ENCODE measurements at regions not wholly inside any gene's neighbourhood (a gene's known extent, or its start where the extent isn't known, plus 50 kb on each side); places are given as distances from the start of the nearest gene placed in this dataset.
A peak's percentile ranks its signal among the peaks of the same experiment; 100 is the strongest.

DNA sequence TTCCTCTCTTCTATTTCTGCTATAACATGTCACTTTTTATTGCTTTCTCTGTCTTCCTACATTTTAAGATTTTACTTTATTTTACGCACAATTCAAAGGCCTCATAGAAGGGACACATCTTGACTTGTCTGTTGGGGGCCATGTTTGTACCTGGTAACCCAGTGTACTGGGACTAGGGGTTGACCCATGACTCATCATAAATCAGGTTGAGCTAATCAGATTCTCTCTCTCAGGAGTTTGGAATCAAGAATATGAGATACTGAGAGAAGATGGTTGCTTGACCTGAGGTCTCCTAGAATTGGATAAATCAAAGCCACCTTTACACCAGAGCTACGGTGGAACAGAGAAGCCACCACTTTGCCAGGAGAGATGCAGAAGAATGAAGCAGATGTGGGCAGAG, 153.0 kb downstream of the UXS1 start:
- no peak for ATAC-seq (replicated peaks)
- no peaks in the 10 kb centered on the region for H3K9me3 Mint-ChIP-seq
- no peak overlapping the region for H3K4me3 Mint-ChIP-seq
- H3K27me3 Mint-ChIP-seq = peaks cover 0 to 7% of the 10 kb centered on the region in 2 donors
- DNase-seq = no peak
- peaks cover 0 to 2% of the 10 kb centered on the region in 2 donors for H3K4me1 Mint-ChIP-seq
- H3K27ac Mint-ChIP-seq = no peak overlapping the region
- H3K36me3 Mint-ChIP-seq = no peaks in the 10 kb centered on the region

DNA sequence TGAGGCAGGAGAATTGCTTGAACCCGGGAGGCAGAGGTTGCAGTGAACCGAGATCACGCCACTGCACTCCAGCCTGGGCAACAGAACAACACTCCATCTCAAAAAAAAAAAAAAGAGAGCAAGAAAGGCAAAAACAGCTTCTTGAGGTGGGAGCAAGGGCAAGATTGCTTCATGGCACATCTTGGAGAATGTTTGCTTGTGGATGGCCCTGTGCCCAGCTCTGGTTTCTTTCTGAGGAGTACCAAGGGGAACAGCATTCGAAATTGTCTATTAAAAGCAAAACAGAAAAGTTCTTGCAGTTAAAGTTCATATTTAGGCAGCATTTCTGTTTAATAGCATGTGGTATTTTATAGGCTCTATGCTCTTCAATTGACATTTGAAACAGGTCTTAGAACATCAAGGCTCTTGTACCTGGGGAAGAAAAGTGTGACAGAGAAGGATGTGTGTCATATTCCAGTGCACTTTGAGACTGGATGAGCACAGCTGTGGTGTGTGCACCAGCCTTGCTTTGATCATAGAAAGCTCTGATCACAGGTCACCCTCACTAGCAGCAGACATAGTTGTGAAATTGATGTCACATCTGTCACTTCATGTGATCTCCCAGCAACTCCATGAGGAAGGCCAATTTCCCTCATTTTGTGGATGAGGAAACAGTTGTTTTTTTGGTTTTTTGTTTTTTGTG, 154.3 kb downstream of the UXS1 start:
- Mint-ChIP-seq H3K36me3 (no peaks in the 10 kb centered on the region), H3K4me3 (no peak overlapping the region), H3K27ac (no peak overlapping the region), H3K9me3 (no peaks in the 10 kb centered on the region), H3K4me1 (peaks cover 0 to 2% of the 10 kb centered on the region in 2 donors), H3K27me3 (peaks cover 0 to 7% of the 10 kb centered on the region in 2 donors)
- ATAC-seq (replicated peaks) (no peak), DNase-seq (no peak)

GRCh38 chr2:106038601-106039375, 155.3 kb downstream of the UXS1 start:
- Mint-ChIP-seq H3K4me3 (no peak overlapping the region), H3K4me1 (peaks cover 0 to 2% of the 10 kb centered on the region in 2 donors), H3K27ac (no peak overlapping the region)

DNA sequence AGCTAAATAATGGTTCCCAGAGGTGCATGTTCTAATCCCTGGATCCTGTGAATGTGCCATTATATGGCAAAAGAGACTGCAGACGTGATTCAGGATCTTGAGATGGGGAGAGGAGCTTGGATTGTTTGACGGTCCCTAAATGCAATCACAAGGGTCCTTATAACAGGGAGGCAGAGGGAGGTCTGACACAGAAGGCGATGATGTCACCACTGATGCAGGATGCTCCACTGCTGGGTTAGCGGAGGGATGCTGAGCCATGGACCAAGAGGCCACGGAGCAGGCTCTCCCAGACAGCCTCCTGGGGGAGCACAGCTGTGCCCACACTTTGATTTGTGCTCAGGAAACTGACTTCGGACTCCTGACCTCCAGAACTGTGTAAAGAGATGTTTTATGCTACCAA, 156.2 kb downstream of the UXS1 start:
- ATAC-seq (replicated peaks) = no peak
- peaks cover 0 to 7% of the 10 kb centered on the region in 2 donors for H3K27me3 Mint-ChIP-seq
- H3K27ac Mint-ChIP-seq = no peak overlapping the region
- H3K36me3 Mint-ChIP-seq = peaks cover 0 to 3% of the 10 kb centered on the region in 2 donors
- peaks cover 0 to 2% of the 10 kb centered on the region in 2 donors for H3K9me3 Mint-ChIP-seq
- no peak for DNase-seq
- H3K4me1 Mint-ChIP-seq = peaks cover 0 to 2% of the 10 kb centered on the region in 2 donors
- H3K4me3 Mint-ChIP-seq = no peak overlapping the region

More at GRCh38 chr2:106038601-106039375, 155.3 kb downstream of the UXS1 start:
- DNase-seq (no peak), ATAC-seq (replicated peaks) (no peak)
- no peaks in the 10 kb centered on the region for H3K9me3 Mint-ChIP-seq
- no peaks in the 10 kb centered on the region for H3K36me3 Mint-ChIP-seq
- H3K27me3 Mint-ChIP-seq = peaks cover 0 to 7% of the 10 kb centered on the region in 2 donors

- peaks cover 0 to 3% of the 10 kb centered on the region in 2 donors for H3K36me3 Mint-ChIP-seq
- H3K4me1 Mint-ChIP-seq = peaks cover 0 to 2% of the 10 kb centered on the region in 2 donors
- ATAC-seq (replicated peaks) = no peak
- H3K27ac Mint-ChIP-seq = no peak overlapping the region
- peaks cover 0 to 2% of the 10 kb centered on the region in 2 donors for H3K9me3 Mint-ChIP-seq
- H3K27me3 Mint-ChIP-seq = peaks cover 0 to 7% of the 10 kb centered on the region in 2 donors
- no peak overlapping the region for H3K4me3 Mint-ChIP-seq
- DNase-seq = no peak
Observed at GRCh38 chr2:106037262-106037661, 156.8 kb downstream of the UXS1 start.

- H3K36me3 Mint-ChIP-seq = peaks cover 0 to 3% of the 10 kb centered on the region in 2 donors
- peaks cover 4 to 5% of the 10 kb centered on the region in 2 donors for H3K4me1 Mint-ChIP-seq
- no peak overlapping the region for H3K4me3 Mint-ChIP-seq
- ATAC-seq (replicated peaks) (no peak), DNase-seq (no peak)
- no peak overlapping the region for H3K27ac Mint-ChIP-seq
- peaks cover 0 to 2% of the 10 kb centered on the region in 2 donors for H3K9me3 Mint-ChIP-seq
- peaks cover 0 to 6% of the 10 kb centered on the region in 2 donors for H3K27me3 Mint-ChIP-seq
Observed at GRCh38 chr2:106034325-106034724, 159.8 kb downstream of the UXS1 start.

- DNase-seq (no peak), ATAC-seq (replicated peaks) (no peak)
- Mint-ChIP-seq H3K9me3 (peaks cover 0 to 2% of the 10 kb centered on the region in 2 donors), H3K4me1 (peaks cover 4 to 10% of the 10 kb centered on the region in 2 donors), H3K27me3 (no peaks in the 10 kb centered on the region), H3K4me3 (no peak overlapping the region), H3K36me3 (peaks cover 0 to 3% of the 10 kb centered on the region in 2 donors), H3K27ac (no peak overlapping the region)
Observed at GRCh38 chr2:106032676-106033075, 161.4 kb downstream of the UXS1 start.

DNA sequence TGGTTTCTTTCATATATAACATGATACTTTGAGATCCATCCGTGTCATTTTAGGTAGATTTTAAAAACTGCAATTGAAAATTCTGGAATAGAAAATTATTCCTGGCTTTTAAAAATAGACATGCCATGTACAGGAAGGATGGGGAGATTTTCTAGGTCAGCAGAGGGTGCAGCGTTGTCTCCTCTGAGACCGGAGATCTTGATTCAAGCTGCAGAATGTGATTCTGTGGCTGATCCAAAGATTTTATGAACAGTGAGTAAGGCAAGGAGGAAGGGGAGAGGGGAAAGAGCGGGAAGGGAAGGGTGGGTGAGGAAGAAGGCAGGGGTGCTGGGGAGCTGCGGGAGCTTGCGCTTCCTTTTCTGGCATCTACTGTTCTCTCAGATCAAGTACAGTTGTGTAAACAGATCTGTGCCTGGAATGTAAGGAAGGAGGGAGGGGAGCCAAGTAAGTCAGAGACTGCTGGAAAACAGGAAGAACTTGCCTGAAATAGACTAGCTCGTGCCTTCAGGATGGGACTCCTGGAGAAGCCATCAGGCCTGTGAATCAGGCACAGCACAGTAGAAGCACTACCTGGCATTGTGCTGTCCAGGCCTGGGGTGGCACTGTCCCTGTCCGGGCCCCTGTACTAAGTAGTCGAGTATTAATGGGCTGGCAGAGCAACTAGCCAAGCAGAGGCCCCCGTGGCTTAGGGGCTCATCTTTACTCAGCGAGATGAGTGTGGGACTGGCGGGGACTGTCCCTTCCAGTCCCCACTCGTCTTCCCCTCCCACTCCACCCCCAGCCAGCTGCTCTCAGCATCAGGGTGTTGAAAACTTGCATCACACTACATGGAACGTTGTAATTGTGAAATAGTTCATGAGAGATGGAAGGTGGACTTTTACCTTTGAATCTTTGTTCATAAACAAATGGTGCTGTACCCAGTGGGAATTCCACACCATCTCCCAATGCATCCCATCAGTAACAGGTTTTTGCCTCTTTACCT, 163.5 kb downstream of the UXS1 start:
- ATAC-seq (replicated peaks) (peak; percentile 75 to 87), DNase-seq (no peak)

GRCh38 chr2:106028192-106028591, 165.9 kb downstream of the UXS1 start:
- H3K9me3 Mint-ChIP-seq = peaks cover 0 to 2% of the 10 kb centered on the region in 2 donors
- peaks cover 0 to 5% of the 10 kb centered on the region in 2 donors for H3K27me3 Mint-ChIP-seq
- H3K36me3 Mint-ChIP-seq = no peaks in the 10 kb centered on the region
- DNase-seq = no peak
- H3K27ac Mint-ChIP-seq = no peak overlapping the region
- peaks cover 2 to 10% of the 10 kb centered on the region in 2 donors for H3K4me1 Mint-ChIP-seq
- no peak for ATAC-seq (replicated peaks)
- H3K4me3 Mint-ChIP-seq = no peak overlapping the region

More for the DNA sequence above, 163.5 kb downstream of the UXS1 start:
- H3K27me3 Mint-ChIP-seq = no peaks in the 10 kb centered on the region
- peaks cover 0 to 2% of the 10 kb centered on the region in 2 donors for H3K9me3 Mint-ChIP-seq
- peaks cover 0 to 3% of the 10 kb centered on the region in 2 donors for H3K36me3 Mint-ChIP-seq
- H3K27ac Mint-ChIP-seq = no peak overlapping the region
- peaks cover 2 to 10% of the 10 kb centered on the region in 2 donors for H3K4me1 Mint-ChIP-seq
- H3K4me3 Mint-ChIP-seq = no peak overlapping the region

DNA sequence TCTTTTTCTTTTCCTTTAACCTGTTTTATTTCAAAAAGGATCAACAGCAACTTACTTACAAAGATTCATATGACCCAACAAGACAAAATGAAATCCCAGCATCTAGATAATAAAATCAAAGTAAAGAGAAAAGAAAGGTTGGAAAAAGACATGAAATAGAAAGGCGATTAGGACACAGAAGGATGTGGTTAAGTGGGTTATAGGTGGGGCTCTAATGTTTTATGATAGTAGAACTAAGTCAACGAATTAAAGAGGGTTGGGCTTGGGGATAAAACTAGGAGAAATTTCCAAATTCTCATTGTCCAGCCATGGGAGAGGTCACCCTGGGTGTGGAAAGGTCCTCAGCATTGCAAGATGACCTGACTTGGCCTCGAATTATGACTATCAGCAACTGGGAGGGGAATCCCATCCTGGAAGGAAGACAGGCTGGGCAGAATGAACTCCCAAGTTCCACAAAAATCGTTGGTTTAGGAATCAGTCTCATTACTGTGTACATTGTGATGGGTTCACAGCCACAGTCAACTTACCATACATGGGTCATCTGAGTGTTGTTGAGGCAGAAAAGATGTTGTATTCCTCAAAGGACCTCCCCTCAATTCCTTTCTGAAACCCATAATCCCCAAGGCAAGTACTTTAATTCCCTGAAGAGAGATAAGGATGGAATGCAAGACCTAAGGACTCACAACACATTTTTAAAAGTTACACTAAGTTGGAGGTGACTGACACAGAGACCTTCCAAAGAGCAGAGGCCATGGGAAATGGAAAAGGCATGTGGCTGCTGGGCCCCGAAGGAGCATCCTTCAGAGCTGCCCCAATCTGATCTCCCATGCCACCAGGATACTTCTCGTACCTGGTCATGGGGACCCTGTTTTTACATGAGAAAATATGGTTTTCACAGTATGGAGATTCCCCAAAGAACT, 167.6 kb downstream of the UXS1 start:
- H3K9me3 Mint-ChIP-seq = no peaks in the 10 kb centered on the region
- H3K27ac Mint-ChIP-seq = no peak overlapping the region
- H3K4me3 Mint-ChIP-seq = no peak overlapping the region
- H3K4me1 Mint-ChIP-seq = peaks cover 2 to 10% of the 10 kb centered on the region in 2 donors
- ATAC-seq (replicated peaks) (no peak), DNase-seq (no peak)
- peaks cover 0 to 5% of the 10 kb centered on the region in 2 donors for H3K27me3 Mint-ChIP-seq
- H3K36me3 Mint-ChIP-seq = no peaks in the 10 kb centered on the region

GRCh38 chr2:106025796-106026195, 168.3 kb downstream of the UXS1 start:
- Mint-ChIP-seq H3K27ac (no peak overlapping the region), H3K36me3 (no peaks in the 10 kb centered on the region), H3K4me1 (peaks cover 2 to 9% of the 10 kb centered on the region in 2 donors), H3K9me3 (no peaks in the 10 kb centered on the region), H3K27me3 (peaks cover 0 to 5% of the 10 kb centered on the region in 2 donors), H3K4me3 (no peak overlapping the region)
- ATAC-seq (replicated peaks) = no peak
- DNase-seq = no peak

- Mint-ChIP-seq H3K27ac (no peak overlapping the region), H3K4me1 (peaks cover 0 to 6% of the 10 kb centered on the region in 2 donors), H3K4me3 (no peak overlapping the region), H3K27me3 (peaks cover 8 to 11% of the 10 kb centered on the region in 2 donors), H3K36me3 (peaks cover 0 to 2% of the 10 kb centered on the region in 2 donors), H3K9me3 (no peaks in the 10 kb centered on the region)
- ATAC-seq (replicated peaks) = no peak
- no peak for DNase-seq
Observed at GRCh38 chr2:106021662-106022028, 172.5 kb downstream of the UXS1 start.

Measured in stimulated activated naive B cell treated with anti-CD40 and anti-IgM and Interleukin-4, amounts not matched to agents 10 μg/mL and 1 μg/mL and 100 μg/mL, for 72 hours (primary cell).